IMR-90 (cell line): ENCODE measurements at regions not wholly inside any gene's neighbourhood (a gene's known extent, or its start where the extent isn't known, plus 50 kb on each side); places are given as distances from the start of the nearest gene placed in this dataset.
"Not testable (repeated sequence)": the region's sequence is repeated elsewhere in the genome, so short reads cannot be mapped to it uniquely, and the experiment has no call there.

ENCODE experiments used
- ATAC-seq: fragments of 200-7000 bp; cut with Tn5 transposase; 2 replicates; pipeline ENCODE4 v1.9.1; 2020; ENCODE audit warnings: low read depth, mild to moderate bottlenecking, moderate library complexity
- BruUV-seq: library from RNA; stranded (reverse); fragments of 400-500 nt; replicated peaks from 2 replicates; lab custom pipeline; 2021; lab: Mats Ljungman, UMichigan
- CTCF ChIA-PET: fragments of 300-600 bp; formaldehyde crosslinking; extraction: SDS; loops from one replicate; lab custom pipeline; 2021; ENCODE audit warnings: antibody characterized with exemption; lab: Yijun Ruan, JAX
- POLR2A ChIA-PET: fragments of 300-600 bp; sonication (Branson Sonifier 250); formaldehyde crosslinking; loops from one replicate; lab custom pipeline; 2022; ENCODE audit warnings: antibody characterized with exemption; ENCODE audit not compliant: unreplicated experiment; lab: Charles Lee
- DNase-seq: peaks from one replicate; pipeline ENCODE4 v3.0.0; 2013
- H2AFZ ChIP-seq: replicated peaks from 2 replicates; pipeline ENCODE3; 2013; ENCODE audit warnings: low read length, mild to moderate bottlenecking; ENCODE audit not compliant: poor library complexity
- H2AK5ac ChIP-seq: 2 replicates; pipeline ENCODE4 v1.6.1; 2013; ENCODE audit warnings: low read depth, low read length, inconsistent platforms
- H2AK9ac ChIP-seq: replicated peaks from 2 replicates; pipeline ENCODE3; 2013; ENCODE audit warnings: mild to moderate bottlenecking, low read depth, low read length, moderate library complexity; ENCODE audit not compliant: poor library complexity
- H2BK120ac ChIP-seq: 2 replicates; pipeline ENCODE4 v1.6.1; 2013; ENCODE audit warnings: low read depth, low read length, inconsistent platforms
- H2BK15ac ChIP-seq: 3 replicates; pipeline ENCODE4 v1.6.1; 2013; ENCODE audit warnings: low read depth, low read length, inconsistent platforms
- H2BK20ac ChIP-seq: 2 replicates; pipeline ENCODE4 v1.6.1; 2013; ENCODE audit warnings: low read depth, mild to moderate bottlenecking, inconsistent platforms, low read length, moderate library complexity
- H2BK5ac ChIP-seq: 2 replicates; pipeline ENCODE4 v1.6.1; 2013; ENCODE audit warnings: mild to moderate bottlenecking, low read depth, low read length, inconsistent platforms; ENCODE audit not compliant: poor library complexity, severe bottlenecking
- H3K14ac ChIP-seq: replicated peaks from 2 replicates; pipeline ENCODE4 v1.6.1; 2013; ENCODE audit warnings: low read depth, low read length, inconsistent platforms
- H3K18ac ChIP-seq: 2 replicates; pipeline ENCODE4 v1.6.1; 2013; ENCODE audit warnings: low read depth, low read length, control low read depth
- H3K23ac ChIP-seq: 2 replicates; pipeline ENCODE4 v1.6.1; 2013; ENCODE audit warnings: low read depth, low read length, inconsistent platforms
- H3K27ac ChIP-seq: 2 replicates; pipeline ENCODE4 v1.5.1; 2013; ENCODE audit warnings: mild to moderate bottlenecking, control low read depth, low read length; ENCODE audit not compliant: insufficient read depth
- H3K27me3 ChIP-seq: 2 replicates; pipeline ENCODE4 v1.6.1; 2013; ENCODE audit warnings: low read length; ENCODE audit not compliant: control insufficient read depth, insufficient read depth
- H3K36me3 ChIP-seq: 2 replicates; pipeline ENCODE4 v1.6.1; 2013; ENCODE audit warnings: low read length, mixed read lengths; ENCODE audit not compliant: control insufficient read depth, insufficient read depth
- H3K4ac ChIP-seq: 2 replicates; pipeline ENCODE4 v1.6.1; 2013; ENCODE audit warnings: low read depth, low read length, inconsistent platforms
- H3K4me1 ChIP-seq: 2 replicates; pipeline ENCODE4 v1.6.1; 2013; ENCODE audit warnings: low read length, mixed read lengths; ENCODE audit not compliant: control insufficient read depth, insufficient read depth
- H3K4me2 ChIP-seq: 2 replicates; pipeline ENCODE4 v1.6.1; 2013; ENCODE audit warnings: low read depth, mild to moderate bottlenecking, control low read depth, low read length, moderate library complexity
- H3K4me3 ChIP-seq: 2 replicates; pipeline ENCODE4 v1.5.1; 2013; ENCODE audit warnings: low read depth, mild to moderate bottlenecking, control low read depth, low read length, moderate library complexity; ENCODE audit not compliant: insufficient read depth
- H3K56ac ChIP-seq: 2 replicates; pipeline ENCODE4 v1.6.1; 2013; ENCODE audit warnings: low read length, inconsistent platforms; ENCODE audit not compliant: insufficient read depth; ENCODE audit errors: extremely low read depth
- H3K79me1 ChIP-seq, 2 experiments: 2 replicates each; pipeline ENCODE4 v1.6.1; 2013; ENCODE audit warnings: low read length in 2 of 2, inconsistent platforms in 1 of 2, low read depth in 1 of 2
- H3K9ac ChIP-seq: 2 replicates; pipeline ENCODE4 v1.6.1; 2013; ENCODE audit warnings: low read depth, low read length, control low read depth
- H3K9me1 ChIP-seq: 2 replicates; pipeline ENCODE4 v1.6.1; 2013; ENCODE audit warnings: low read length, inconsistent platforms; ENCODE audit not compliant: insufficient read depth
- H3K9me3 ChIP-seq: 2 replicates; pipeline ENCODE4 v1.6.1; 2013; ENCODE audit warnings: low read length; ENCODE audit not compliant: control insufficient read depth, insufficient read depth
- H4K20me1 ChIP-seq: 2 replicates; pipeline ENCODE4 v1.6.1; 2013; ENCODE audit warnings: low read length, inconsistent platforms; ENCODE audit not compliant: insufficient read depth
- H4K5ac ChIP-seq: 2 replicates; pipeline ENCODE4 v1.6.1; 2013; ENCODE audit warnings: mild to moderate bottlenecking, low read depth, low read length, control low read depth
- H4K8ac ChIP-seq, 2 experiments: 2 replicates each; pipeline ENCODE4 v1.6.1; 2013; ENCODE audit warnings: low read depth in 2 of 2, low read length in 2 of 2, control low read depth in 1 of 2, inconsistent platforms in 1 of 2
- H4K91ac ChIP-seq: 2 replicates; pipeline ENCODE4 v1.6.1; 2013; ENCODE audit warnings: low read depth, low read length, inconsistent platforms; ENCODE audit not compliant: insufficient read depth
- BHLHE40 ChIP-seq: fragments of 150-350 bp; IDR thresholded peaks from 2 replicates; pipeline ENCODE4 v1.6.1; 2016; ENCODE audit warnings: mild to moderate bottlenecking, low read depth, low read length
- CEBPB ChIP-seq: IDR thresholded peaks from 2 replicates; pipeline ENCODE4 v1.6.1; 2012; ENCODE audit warnings: low read depth, low read length, improper control_type of control experiment
- CHD1 ChIP-seq: IDR thresholded peaks from 2 replicates; pipeline ENCODE4 v1.6.1; 2012; ENCODE audit warnings: low read depth, low read length, improper control_type of control experiment
- FOS ChIP-seq: fragments of 150-350 bp; IDR thresholded peaks from 2 replicates; pipeline ENCODE4 v1.6.1; 2016; ENCODE audit warnings: low read depth, low read length
- MAFK ChIP-seq: IDR thresholded peaks from 2 replicates; pipeline ENCODE4 v1.6.1; 2012; ENCODE audit warnings: low read depth, low read length, improper control_type of control experiment
- MAZ ChIP-seq: IDR thresholded peaks from 2 replicates; pipeline ENCODE4 v1.6.1; 2012; ENCODE audit warnings: low read depth, mild to moderate bottlenecking, low read length, improper control_type of control experiment, moderate library complexity, borderline replicate concordance
- NFE2L2 ChIP-seq: fragments of 150-350 bp; IDR thresholded peaks from 2 replicates; pipeline ENCODE4 v1.6.1; 2016; ENCODE audit warnings: low read depth, mild to moderate bottlenecking, low read length
- POLR2A ChIP-seq: IDR thresholded peaks from 2 replicates; pipeline ENCODE4 v1.6.1; 2012; ENCODE audit warnings: mild to moderate bottlenecking, low read depth, low read length
- RCOR1 ChIP-seq: IDR thresholded peaks from 2 replicates; pipeline ENCODE4 v1.6.1; 2012; ENCODE audit warnings: mild to moderate bottlenecking, low read length, improper control_type of control experiment; ENCODE audit not compliant: insufficient replicate concordance
- SMC3 ChIP-seq: fragments of 150-350 bp; IDR thresholded peaks from 2 replicates; pipeline ENCODE4 v1.6.1; 2016; ENCODE audit warnings: low read depth, mild to moderate bottlenecking, antibody characterized with exemption, low read length, moderate library complexity
- whole genome bisulfite sequencing, 2 experiments: methylation state at CpG; one replicate each; pipeline versions ENCODE4 v1.1.5 to v1.1.7; 2013; ENCODE audit warnings: missing lambda C conversion rate in 2 of 2; ENCODE audit not compliant: insufficient read length in 1 of 2; ENCODE audit errors: extremely low coverage in 2 of 2; 5-methylcytosine and 5-hydroxymethylcytosine counted together
- dilution Hi-C: fragments of 300-500 bp; cut with HindIII; formaldehyde crosslinking; loops from one replicate; pipeline ENCODE4 v1.14.3; 2018; ENCODE audit warnings: low sequenced_read_pairs; ENCODE audit not compliant: unreplicated experiment
- in situ Hi-C: fragments of 300-500 bp; cut with MboI; formaldehyde crosslinking; loops from 3 replicates; pipeline ENCODE4 v1.14.3; 2019; ENCODE audit warnings: low sequenced_read_pairs, inconsistent platforms, mixed read lengths
- intact Hi-C: fragments of 100-400 bp; cut with micrococcal nuclease; formaldehyde crosslinking; loops from 2 replicates; pipeline ENCODE4 v1.10.0; 2022
- TF ChIP-seq, protein P1 (sequence below): conservative IDR thresholded peaks from 2 replicates; pipeline ENCODE4 v1.5.1; 2012; ENCODE audit warnings: mild to moderate bottlenecking, low read depth, low read length, improper control_type of control experiment

DNA sequence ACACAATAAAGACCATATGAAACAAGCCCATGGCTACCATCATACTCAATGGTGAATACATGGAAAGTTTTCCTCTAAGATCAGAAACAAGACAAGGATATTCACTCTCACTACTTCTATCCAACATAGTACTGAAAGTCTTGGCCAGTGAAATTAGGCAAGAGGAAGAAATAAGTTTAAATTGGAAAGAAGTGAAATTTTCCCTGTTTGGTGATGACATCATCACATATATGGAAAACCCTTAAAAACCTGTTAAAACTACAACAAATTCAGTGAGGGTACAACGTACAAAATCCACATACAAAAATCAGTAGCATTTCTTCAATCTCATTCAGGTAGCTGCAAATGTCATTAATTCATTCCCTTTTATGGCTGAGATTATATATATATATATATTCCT is 164.0 kb upstream of the IRS4 start:
- H3K4me3 ChIP-seq = no peak overlapping the region
- no peaks in the 10 kb centered on the region for H3K36me3 ChIP-seq
- no peak overlapping the region for H2AFZ ChIP-seq
- no peak overlapping the region for H3K4me2 ChIP-seq
- CTCF ChIA-PET = no interaction called here
- ATAC-seq (no peak), DNase-seq (no peak)
- no peak overlapping the region for H3K56ac ChIP-seq
- no peaks in the 10 kb centered on the region for H3K4me1 ChIP-seq
- no peak for TF ChIP-seq FOS
- no peak for TF ChIP-seq RCOR1
- no peak for TF ChIP-seq CEBPB
- no peak for TF ChIP-seq POLR2A
- TF ChIP-seq MAFK = no peak
- TF ChIP-seq BHLHE40 = no peak
- TF ChIP-seq, protein P1, sequence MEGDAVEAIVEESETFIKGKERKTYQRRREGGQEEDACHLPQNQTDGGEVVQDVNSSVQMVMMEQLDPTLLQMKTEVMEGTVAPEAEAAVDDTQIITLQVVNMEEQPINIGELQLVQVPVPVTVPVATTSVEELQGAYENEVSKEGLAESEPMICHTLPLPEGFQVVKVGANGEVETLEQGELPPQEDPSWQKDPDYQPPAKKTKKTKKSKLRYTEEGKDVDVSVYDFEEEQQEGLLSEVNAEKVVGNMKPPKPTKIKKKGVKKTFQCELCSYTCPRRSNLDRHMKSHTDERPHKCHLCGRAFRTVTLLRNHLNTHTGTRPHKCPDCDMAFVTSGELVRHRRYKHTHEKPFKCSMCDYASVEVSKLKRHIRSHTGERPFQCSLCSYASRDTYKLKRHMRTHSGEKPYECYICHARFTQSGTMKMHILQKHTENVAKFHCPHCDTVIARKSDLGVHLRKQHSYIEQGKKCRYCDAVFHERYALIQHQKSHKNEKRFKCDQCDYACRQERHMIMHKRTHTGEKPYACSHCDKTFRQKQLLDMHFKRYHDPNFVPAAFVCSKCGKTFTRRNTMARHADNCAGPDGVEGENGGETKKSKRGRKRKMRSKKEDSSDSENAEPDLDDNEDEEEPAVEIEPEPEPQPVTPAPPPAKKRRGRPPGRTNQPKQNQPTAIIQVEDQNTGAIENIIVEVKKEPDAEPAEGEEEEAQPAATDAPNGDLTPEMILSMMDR = no peak
- TF ChIP-seq MAZ = no peak
- no peak for TF ChIP-seq CHD1
- TF ChIP-seq SMC3 = no peak
- TF ChIP-seq NFE2L2 = no peak
- no peak overlapping the region for H3K4ac ChIP-seq
- no peak overlapping the region for H2BK20ac ChIP-seq
- no peak overlapping the region for H3K23ac ChIP-seq
- WGBS, 2 experiments = no CpG with 5 or more reads among the region's 1 CpG
- no peak overlapping the region for H4K91ac ChIP-seq
- no peaks in the 10 kb centered on the region for H3K79me1 ChIP-seq
- no peak overlapping the region for H2AK5ac ChIP-seq
- H4K8ac ChIP-seq = no peak overlapping the region
- in situ Hi-C loops (no loop called here), intact Hi-C loops (no loop called here), dilution Hi-C loops (no loop called here)
- H3K9me1 ChIP-seq = no peaks in the 10 kb centered on the region
- POLR2A ChIA-PET = no interaction called here
- H2BK5ac ChIP-seq = no peak overlapping the region
- BruUV-seq = no TSS peak
- no peaks in the 10 kb centered on the region for H3K27me3 ChIP-seq
- H2BK15ac ChIP-seq = no peak overlapping the region
- no peak overlapping the region for H3K14ac ChIP-seq
- H2BK120ac ChIP-seq = no peak overlapping the region
- H3K9me3 ChIP-seq = no peaks in the 10 kb centered on the region; the same call in none of the 2 replicates
- H4K20me1 ChIP-seq = no peaks in the 10 kb centered on the region
- no peak overlapping the region for H3K18ac ChIP-seq
- no peak overlapping the region for H4K5ac ChIP-seq
- H3K9ac ChIP-seq = no peak overlapping the region
- H2AK9ac ChIP-seq = no peak overlapping the region
- H3K27ac ChIP-seq = no peak overlapping the region

DNA sequence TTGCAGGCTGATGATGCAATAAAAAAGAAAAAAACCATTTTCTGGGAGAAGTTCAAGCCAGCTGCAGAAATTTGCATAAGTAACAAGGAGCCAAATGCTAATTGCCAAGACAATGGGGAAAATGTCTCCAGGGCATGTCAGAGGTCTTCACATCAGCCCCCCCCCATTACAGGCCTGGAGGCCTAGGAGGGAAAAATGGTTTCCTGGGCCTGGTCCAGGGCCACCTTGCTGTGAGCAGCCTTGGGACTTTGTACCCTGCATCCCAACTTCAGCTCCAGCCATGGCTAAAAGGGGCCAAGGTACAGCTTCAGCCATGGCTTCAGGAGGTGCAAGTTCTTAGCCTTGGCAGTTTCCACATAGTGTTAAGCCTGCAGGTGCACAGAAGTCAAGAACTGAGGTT is 160.0 kb upstream of the IRS4 start:
- ATAC-seq, H3K9me1 ChIP-seq, H3K4me3 ChIP-seq, H2BK5ac ChIP-seq, in situ Hi-C loops, intact Hi-C loops, H3K14ac ChIP-seq, dilution Hi-C loops, H2AK9ac ChIP-seq, H3K18ac ChIP-seq, H3K27ac ChIP-seq, H3K23ac ChIP-seq, H3K4me2 ChIP-seq, H4K5ac ChIP-seq, H3K4me1 ChIP-seq, H4K8ac ChIP-seq, H2BK15ac ChIP-seq, H3K36me3 ChIP-seq, H2AK5ac ChIP-seq, H3K9ac ChIP-seq, H2BK120ac ChIP-seq, H2AFZ ChIP-seq, H3K79me1 ChIP-seq, DNase-seq, H3K56ac ChIP-seq, H4K20me1 ChIP-seq, H2BK20ac ChIP-seq, H3K9me3 ChIP-seq, POLR2A ChIA-PET, H3K27me3 ChIP-seq, H3K4ac ChIP-seq, CTCF ChIA-PET, BruUV-seq, H4K91ac ChIP-seq: not testable (repeated sequence)
